Mucosa of stomach (tissue), 1 donor: ENCODE measurements at regions not wholly inside any gene's neighbourhood (a gene's known extent, or its start where the extent isn't known, plus 50 kb on each side); places are given as distances from the start of the nearest gene placed in this dataset.

Experiments
- H3K27me3 ChIP-seq: one replicate; pipeline ENCODE4 v1.7.0; 2013; ENCODE audit warnings: mild to moderate bottlenecking, low read length; ENCODE audit not compliant: control insufficient read depth, insufficient read depth
- H3K36me3 ChIP-seq: one replicate; pipeline ENCODE4 v1.7.0; 2013; ENCODE audit warnings: low read length; ENCODE audit not compliant: control insufficient read depth, insufficient read depth
- H3K4me1 ChIP-seq: one replicate; pipeline ENCODE4 v1.7.0; 2013; ENCODE audit warnings: mild to moderate bottlenecking, low read length; ENCODE audit not compliant: control insufficient read depth, insufficient read depth
- H3K4me3 ChIP-seq: one replicate; pipeline ENCODE4 v1.7.0; 2013; ENCODE audit warnings: low read length
- H3K9ac ChIP-seq: one replicate; pipeline ENCODE4 v1.7.0; 2013; ENCODE audit warnings: mild to moderate bottlenecking, low read length, moderate library complexity
- H3K9me3 ChIP-seq: one replicate; pipeline ENCODE4 v1.7.0; 2013; ENCODE audit warnings: mild to moderate bottlenecking, low read length, moderate library complexity; ENCODE audit not compliant: control insufficient read depth
- donor health status: Pancreatic carcinoma.

DNA sequence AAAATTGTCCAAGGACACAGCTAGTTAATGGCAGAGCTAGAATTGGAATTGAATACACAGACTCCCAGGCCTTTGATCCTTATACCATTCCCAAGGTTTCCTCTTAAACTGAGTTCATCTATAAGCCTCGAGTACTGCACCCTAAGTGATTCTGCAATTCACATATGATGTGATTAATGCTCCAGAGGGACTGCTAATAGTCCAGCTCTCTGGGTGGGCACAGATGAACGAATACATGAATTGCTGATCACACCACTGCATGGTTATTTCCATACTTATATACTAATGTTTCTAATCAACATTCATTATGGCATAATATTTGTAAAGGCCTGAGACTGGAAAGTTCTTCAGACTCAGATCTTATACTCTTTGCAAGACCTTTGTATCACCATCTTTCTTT, 101.8 kb downstream of the NUFIP1 start:
- Histone ChIP-seq H3K4me1 (peaks cover 12% of the 10 kb centered on the region), H3K9ac (no peak overlapping the region), H3K4me3 (no peak overlapping the region)

GRCh38 chr13:44884076-44884729, 105.1 kb downstream of the NUFIP1 start:
- no peaks in the 10 kb centered on the region for H3K36me3 ChIP-seq
- no peak overlapping the region for H3K9ac ChIP-seq
- no peaks in the 10 kb centered on the region for H3K4me1 ChIP-seq
- H3K4me3 ChIP-seq, result no peak overlapping the region
- H3K9me3 ChIP-seq, result no peaks in the 10 kb centered on the region
- no peaks in the 10 kb centered on the region for H3K27me3 ChIP-seq

More for the DNA sequence above, 101.8 kb downstream of the NUFIP1 start:
- Histone ChIP-seq H3K27me3 (no peaks in the 10 kb centered on the region), H3K36me3 (no peaks in the 10 kb centered on the region), H3K9me3 (no peaks in the 10 kb centered on the region)

DNA sequence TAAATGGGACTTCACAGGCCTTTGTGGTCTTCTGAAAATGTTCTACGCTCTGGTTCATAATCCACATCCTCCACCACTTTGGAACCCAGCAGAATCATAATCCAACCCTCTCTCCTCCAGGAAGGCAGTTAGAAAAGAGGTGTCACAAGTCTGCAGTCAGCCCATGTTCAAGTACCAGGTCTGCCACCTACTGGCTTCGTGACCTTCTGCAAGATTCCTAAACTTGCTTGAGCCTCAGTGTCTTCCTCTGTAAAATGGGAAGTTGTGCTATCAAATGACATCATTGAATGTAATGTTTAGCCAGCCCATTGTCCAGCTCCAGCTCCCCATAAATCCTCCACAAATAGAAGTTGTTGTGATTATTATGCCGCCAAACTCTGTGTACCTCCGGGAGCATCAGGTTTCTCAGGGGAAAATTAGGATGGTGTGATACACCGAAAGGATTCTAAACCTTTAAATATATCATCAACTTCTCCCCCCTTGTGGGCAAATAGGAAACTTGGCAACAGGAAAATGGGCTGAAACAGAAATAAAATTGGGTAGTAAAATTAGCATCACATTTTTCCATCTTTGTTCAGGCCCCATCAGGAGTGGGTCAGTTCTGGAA, 109.7 kb downstream of the NUFIP1 start:
- no peak overlapping the region for H3K4me3 ChIP-seq
- no peaks in the 10 kb centered on the region for H3K36me3 ChIP-seq
- H3K9me3 ChIP-seq, result no peaks in the 10 kb centered on the region
- no peaks in the 10 kb centered on the region for H3K27me3 ChIP-seq
- H3K4me1 ChIP-seq, result no peaks in the 10 kb centered on the region
- no peak overlapping the region for H3K9ac ChIP-seq

DNA sequence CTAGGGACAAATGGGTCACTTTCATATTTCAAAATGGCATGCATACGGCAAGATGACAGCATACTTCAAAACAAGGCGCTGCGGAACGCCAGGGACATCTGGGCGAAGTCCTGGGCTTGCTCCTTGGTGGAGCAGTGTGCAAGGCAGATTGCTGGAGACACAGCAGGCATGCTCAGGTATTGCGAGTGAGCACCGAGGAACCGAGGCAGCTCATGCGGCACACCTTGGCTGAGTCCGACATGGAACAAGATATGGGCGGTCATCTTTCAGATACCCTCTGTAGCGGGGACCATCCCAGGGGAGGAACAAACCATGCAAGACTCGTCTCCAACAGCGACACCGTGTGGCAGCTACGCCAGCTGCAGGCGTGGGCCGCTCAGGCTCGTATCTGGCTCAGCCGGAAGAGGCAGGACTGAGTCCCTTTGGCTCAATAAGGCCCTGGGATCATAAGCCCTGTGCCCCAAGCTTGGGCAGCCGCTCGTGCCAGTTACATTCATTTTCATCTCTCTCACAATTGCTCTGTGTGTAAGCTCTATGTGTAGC, 112.4 kb downstream of the NUFIP1 start:
- Histone ChIP-seq H3K4me1 (no peaks in the 10 kb centered on the region), H3K27me3 (no peaks in the 10 kb centered on the region), H3K36me3 (no peaks in the 10 kb centered on the region), H3K4me3 (no peak overlapping the region), H3K9ac (no peak overlapping the region), H3K9me3 (no peaks in the 10 kb centered on the region)

- Histone ChIP-seq H3K27me3 (no peaks in the 10 kb centered on the region), H3K9me3 (no peaks in the 10 kb centered on the region), H3K4me3 (no peak overlapping the region), H3K4me1 (peaks cover 11% of the 10 kb centered on the region), H3K9ac (no peak overlapping the region), H3K36me3 (no peaks in the 10 kb centered on the region)
Observed at GRCh38 chr13:44874886-44875630, 114.2 kb downstream of the NUFIP1 start.

GRCh38 chr13:44874176-44874575, 115.1 kb downstream of the NUFIP1 start:
- H3K9me3 ChIP-seq, result no peaks in the 10 kb centered on the region
- no peaks in the 10 kb centered on the region for H3K27me3 ChIP-seq
- H3K4me3 ChIP-seq, result no peak overlapping the region
- no peaks in the 10 kb centered on the region for H3K36me3 ChIP-seq
- H3K9ac ChIP-seq, result no peak overlapping the region
- H3K4me1 ChIP-seq, result peaks cover 12% of the 10 kb centered on the region

- H3K27me3 ChIP-seq, result no peaks in the 10 kb centered on the region
- H3K4me1 ChIP-seq, result peaks cover 12% of the 10 kb centered on the region
- H3K9ac ChIP-seq, result no peak overlapping the region
- H3K36me3 ChIP-seq, result no peaks in the 10 kb centered on the region
- H3K9me3 ChIP-seq, result no peaks in the 10 kb centered on the region
- H3K4me3 ChIP-seq, result no peak overlapping the region
Observed at GRCh38 chr13:44873461-44873860, 115.8 kb downstream of the NUFIP1 start.

DNA sequence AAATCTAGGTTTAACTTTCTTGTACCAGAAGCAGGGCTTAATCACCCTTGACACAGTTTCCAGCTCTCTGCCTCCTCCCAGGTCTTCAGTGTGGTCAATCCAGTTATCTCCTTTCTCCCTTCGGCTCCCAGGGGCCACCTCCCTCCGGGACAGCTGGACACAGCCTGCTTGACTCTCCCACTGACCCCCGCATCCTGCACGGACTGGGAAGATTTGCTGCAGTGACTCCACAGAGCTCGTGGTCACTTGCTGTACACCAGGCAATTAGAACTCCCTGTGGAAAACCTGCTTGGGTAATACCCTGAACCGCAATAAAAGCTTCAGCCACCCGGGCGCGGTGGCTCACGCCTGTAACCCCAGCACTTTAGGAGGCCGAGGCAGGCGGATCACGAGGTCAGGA, 116.5 kb downstream of the NUFIP1 start:
- Histone ChIP-seq H3K4me1 (peaks cover 12% of the 10 kb centered on the region), H3K27me3 (no peaks in the 10 kb centered on the region), H3K4me3 (no peak overlapping the region), H3K9me3 (no peaks in the 10 kb centered on the region), H3K9ac (no peak overlapping the region), H3K36me3 (no peaks in the 10 kb centered on the region)

DNA sequence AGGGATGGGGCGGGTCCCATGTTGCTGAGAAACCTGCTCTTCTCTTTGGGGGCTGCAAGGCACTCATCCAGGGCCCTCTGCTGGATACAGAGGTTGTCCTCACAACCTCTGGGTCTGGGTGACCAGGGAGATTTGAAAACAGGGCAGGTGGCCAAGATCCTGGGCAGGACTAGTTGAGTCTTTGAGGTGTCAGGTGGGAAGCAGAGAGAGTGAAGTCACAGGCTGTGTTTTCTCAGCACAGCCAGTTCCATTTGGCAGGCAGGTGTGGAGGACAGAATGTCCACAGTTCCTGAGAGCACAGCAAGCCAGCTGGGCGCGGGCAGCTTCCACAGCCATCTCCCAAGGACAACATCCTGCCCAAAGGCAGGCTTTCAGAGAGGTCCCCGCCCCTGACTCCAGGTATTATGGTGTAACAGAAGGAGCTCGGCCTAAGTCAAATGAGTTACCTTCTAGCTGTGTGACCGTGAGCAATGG, 118.8 kb downstream of the NUFIP1 start:
- H3K36me3 ChIP-seq, result no peaks in the 10 kb centered on the region
- no peak overlapping the region for H3K9ac ChIP-seq
- peaks cover 12% of the 10 kb centered on the region for H3K4me1 ChIP-seq
- no peaks in the 10 kb centered on the region for H3K9me3 ChIP-seq
- no peak overlapping the region for H3K4me3 ChIP-seq
- no peaks in the 10 kb centered on the region for H3K27me3 ChIP-seq

- H3K4me3 ChIP-seq, result no peak overlapping the region
- no peaks in the 10 kb centered on the region for H3K9me3 ChIP-seq
- H3K36me3 ChIP-seq, result no peaks in the 10 kb centered on the region
- peaks cover 12% of the 10 kb centered on the region for H3K4me1 ChIP-seq
- H3K27me3 ChIP-seq, result no peaks in the 10 kb centered on the region
- H3K9ac ChIP-seq, result no peak overlapping the region
Observed at GRCh38 chr13:44869167-44869566, 120.1 kb downstream of the NUFIP1 start.

GRCh38 chr13:44868397-44868796, 120.9 kb downstream of the NUFIP1 start:
- peaks cover 12% of the 10 kb centered on the region for H3K4me1 ChIP-seq
- H3K4me3 ChIP-seq, result no peak overlapping the region
- H3K9me3 ChIP-seq, result no peaks in the 10 kb centered on the region
- no peaks in the 10 kb centered on the region for H3K27me3 ChIP-seq
- H3K9ac ChIP-seq, result no peak overlapping the region
- H3K36me3 ChIP-seq, result no peaks in the 10 kb centered on the region

DNA sequence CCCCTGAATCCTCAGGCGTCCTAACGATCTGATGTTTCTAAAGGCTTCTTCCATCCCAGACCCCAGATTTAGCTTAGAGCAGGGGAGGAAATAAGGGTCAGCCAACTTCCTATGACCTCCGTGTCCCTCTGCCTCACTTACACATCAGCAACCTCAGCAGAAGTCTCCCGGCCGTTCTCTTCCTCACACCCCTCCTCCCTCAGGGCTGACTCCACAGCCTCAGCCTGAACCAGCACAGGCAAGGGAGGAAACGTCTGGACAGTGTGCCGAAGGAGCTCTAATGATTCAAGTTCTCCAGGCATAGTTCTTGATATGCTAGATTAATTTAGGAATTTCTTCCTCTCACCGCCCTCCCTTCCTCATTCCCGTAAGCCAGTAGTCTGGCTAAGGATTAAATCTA, 121.4 kb downstream of the NUFIP1 start:
- no peaks in the 10 kb centered on the region for H3K9me3 ChIP-seq
- no peak overlapping the region for H3K9ac ChIP-seq
- peaks cover 12% of the 10 kb centered on the region for H3K4me1 ChIP-seq
- no peaks in the 10 kb centered on the region for H3K36me3 ChIP-seq
- H3K4me3 ChIP-seq, result no peak overlapping the region
- H3K27me3 ChIP-seq, result no peaks in the 10 kb centered on the region
